HG03469 (cell line): ENCODE measurements at regions not wholly inside any gene's neighbourhood (a gene's known extent, or its start where the extent isn't known, plus 50 kb on each side); places are given as distances from the start of the nearest gene placed in this dataset.
"Not testable (repeated sequence)": the region's sequence is repeated elsewhere in the genome, so short reads cannot be mapped to it uniquely, and the experiment has no call there.

ENCODE experiments used
- ATAC-seq: cut with Tn5 transposase; IDR thresholded peaks from one replicate; pipeline ENCODE4 v1.9.1; 2021; ENCODE audit warnings: mild to moderate bottlenecking, moderate library complexity, moderate number of reproducible peaks; ENCODE audit not compliant: unreplicated experiment

- ATAC-seq, result no peak
Observed at GRCh38 chrY:21600170-21600569, 65.5 kb downstream of the RBMY1A1 start.

DNA sequence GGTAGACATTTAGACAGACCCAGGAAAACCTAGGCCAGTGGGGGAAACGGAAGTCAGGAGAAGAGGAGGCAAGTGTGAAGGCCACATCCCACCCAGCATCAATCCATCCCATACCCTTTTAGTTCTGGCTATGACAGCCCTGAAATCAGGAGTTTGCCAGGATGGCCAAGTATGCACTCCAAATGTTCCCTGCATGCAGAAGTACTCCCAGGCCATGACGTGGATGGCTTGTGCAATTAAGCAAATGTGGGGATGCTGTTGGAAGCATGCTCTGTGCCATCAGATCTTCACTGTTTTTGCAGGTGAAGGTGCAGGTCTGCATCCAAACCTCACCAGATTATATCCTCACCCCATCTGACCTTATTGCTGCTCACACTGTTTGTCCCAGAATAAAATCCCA lies 66.8 kb downstream of the RBMY1A1 start:
- ATAC-seq, result no peak

GRCh38 chrY:21602590-21602989 lies 67.9 kb downstream of the RBMY1A1 start:
- ATAC-seq, result peak; percentile 70

GRCh38 chrY:21636137-21636536 lies 101.5 kb downstream of the RBMY1A1 start:
- ATAC-seq, result no peak

GRCh38 chrY:21650496-21650895 lies 115.8 kb downstream of the RBMY1A1 start:
- no peak for ATAC-seq

- ATAC-seq, result not testable (repeated sequence)
Observed at GRCh38 chrY:21659057-21659456, 124.4 kb downstream of the RBMY1A1 start.

DNA sequence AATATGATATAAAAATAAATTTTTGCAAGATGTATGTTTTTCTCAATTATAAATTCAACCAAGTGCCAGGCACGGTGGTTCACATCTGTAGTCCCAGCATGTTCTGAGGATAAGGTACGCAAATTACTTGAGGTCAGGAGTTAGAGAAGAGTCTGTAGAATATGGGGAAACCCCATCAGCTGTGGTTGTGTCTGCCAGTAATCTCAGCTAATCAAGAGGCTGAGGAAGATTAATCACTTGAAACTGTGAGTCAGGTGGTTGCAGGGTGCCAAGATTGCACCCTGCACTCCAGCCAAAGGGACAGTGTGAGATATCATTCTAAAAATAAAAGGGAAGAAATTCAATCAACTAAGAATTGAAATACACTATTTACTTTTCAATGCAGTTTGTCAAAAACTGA lies 144.9 kb downstream of the RBMY1A1 start:
- ATAC-seq, result peak; percentile 80

DNA sequence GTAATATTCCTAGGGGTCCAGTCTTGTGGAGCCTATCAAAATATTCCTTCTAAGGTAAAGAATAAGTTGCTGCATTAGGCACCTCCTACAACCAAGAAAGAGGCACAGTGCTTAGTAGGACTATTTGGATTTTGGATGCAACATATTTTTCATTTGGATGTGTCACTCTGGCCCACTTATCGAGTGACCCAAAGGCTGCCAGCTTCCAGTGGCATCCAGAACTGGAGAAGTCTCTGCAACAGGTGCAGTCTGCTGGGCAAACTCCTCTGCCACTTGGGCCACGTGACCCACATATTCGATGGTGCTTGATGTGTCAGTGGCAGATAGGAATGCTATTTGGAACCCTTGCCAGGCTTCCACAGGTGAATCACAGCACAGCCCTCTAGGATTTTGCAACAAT lies 151.7 kb downstream of the RBMY1A1 start:
- not testable (repeated sequence) for ATAC-seq

GRCh38 chrY:21701951-21702350 lies 167.3 kb downstream of the RBMY1A1 start:
- ATAC-seq, result not testable (repeated sequence)

DNA sequence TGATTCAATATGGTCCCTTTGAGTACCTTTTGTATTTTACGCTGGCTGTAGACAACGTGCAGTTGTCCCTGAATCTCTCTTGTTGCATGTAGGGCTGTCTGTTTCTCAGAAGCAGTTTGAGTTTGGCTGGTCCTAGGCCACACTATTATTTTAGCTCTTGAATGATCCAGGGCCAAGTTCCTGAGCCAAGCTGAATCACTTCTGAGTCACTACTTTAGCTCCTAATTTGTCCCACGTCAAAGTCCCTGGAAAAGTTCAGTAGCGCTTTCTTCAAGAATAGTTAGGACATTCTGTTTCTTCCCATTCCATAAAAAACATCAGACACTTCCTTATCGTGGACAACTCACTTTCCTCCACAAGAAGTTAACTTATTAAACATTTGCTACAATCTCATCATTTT lies 168.2 kb downstream of the RBMY1A1 start:
- ATAC-seq, result not testable (repeated sequence)

DNA sequence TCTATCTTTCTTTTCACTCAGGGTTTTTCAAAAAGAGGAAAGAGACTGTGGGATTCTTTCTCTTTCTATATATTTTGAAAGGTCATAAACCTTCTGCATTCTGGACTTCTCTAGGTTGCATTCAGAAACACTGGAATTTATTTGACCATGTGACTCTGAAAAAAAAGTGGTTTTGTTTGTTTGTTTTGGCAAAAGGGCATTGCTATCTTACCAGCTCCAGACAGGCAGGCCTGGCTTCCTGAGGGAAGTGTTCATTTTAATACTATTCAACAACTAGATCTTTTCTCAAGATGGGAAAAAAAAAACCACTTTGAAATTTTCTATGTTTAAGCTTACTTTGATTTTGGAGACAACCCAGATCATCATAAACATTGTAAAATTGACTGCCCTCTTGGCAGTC lies 170.6 kb downstream of the RBMY1A1 start:
- ATAC-seq, result no peak

GRCh38 chrY:21706611-21707010 lies 171.9 kb downstream of the RBMY1A1 start:
- not testable (repeated sequence) for ATAC-seq

DNA sequence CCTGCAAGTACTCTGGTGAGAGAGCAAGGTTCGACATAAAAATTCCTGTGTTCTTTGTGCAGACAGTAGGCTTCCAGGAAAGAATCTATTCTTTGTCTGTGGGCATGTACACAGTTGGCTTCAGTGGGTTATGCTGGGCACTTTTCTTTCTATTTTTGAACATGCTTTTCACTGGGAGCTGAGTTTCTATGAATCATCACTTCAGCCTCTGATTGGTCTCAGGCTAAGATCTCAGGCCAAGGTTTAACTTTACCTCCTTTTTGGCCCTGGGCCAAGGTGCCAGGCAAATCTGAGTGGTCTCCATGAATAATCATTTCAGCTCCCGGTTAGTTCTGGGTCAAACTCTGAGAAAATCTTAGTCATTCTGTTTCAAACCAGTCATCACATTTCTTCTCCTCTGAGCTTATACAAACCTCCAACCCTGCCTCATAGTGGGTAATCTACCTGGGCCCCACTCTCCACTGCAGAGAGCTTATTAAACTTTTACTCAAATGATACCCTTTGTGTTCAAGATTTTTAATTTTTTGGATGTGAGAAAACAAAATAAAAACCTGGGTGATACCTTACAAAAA lies 158.8 kb downstream of the RBMY1D start:
- ATAC-seq, result not testable (repeated sequence)

- ATAC-seq, result not testable (repeated sequence)
Observed at GRCh38 chrY:21744998-21745397, 149.3 kb downstream of the RBMY1D start.

GRCh38 chrY:21760243-21760642 lies 134.1 kb downstream of the RBMY1D start:
- ATAC-seq, result not testable (repeated sequence)

DNA sequence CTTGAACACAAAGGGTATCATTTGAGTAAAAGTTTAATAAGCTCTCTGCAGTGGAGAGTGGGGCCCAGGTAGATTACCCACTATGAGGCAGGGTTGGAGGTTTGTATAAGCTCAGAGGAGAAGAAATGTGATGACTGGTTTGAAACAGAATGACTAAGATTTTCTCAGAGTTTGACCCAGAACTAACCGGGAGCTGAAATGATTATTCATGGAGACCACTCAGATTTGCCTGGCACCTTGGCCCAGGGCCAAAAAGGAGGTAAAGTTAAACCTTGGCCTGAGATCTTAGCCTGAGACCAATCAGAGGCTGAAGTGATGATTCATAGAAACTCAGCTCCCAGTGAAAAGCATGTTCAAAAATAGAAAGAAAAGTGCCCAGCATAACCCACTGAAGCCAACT lies 126.5 kb downstream of the RBMY1D start:
- ATAC-seq, result not testable (repeated sequence)

DNA sequence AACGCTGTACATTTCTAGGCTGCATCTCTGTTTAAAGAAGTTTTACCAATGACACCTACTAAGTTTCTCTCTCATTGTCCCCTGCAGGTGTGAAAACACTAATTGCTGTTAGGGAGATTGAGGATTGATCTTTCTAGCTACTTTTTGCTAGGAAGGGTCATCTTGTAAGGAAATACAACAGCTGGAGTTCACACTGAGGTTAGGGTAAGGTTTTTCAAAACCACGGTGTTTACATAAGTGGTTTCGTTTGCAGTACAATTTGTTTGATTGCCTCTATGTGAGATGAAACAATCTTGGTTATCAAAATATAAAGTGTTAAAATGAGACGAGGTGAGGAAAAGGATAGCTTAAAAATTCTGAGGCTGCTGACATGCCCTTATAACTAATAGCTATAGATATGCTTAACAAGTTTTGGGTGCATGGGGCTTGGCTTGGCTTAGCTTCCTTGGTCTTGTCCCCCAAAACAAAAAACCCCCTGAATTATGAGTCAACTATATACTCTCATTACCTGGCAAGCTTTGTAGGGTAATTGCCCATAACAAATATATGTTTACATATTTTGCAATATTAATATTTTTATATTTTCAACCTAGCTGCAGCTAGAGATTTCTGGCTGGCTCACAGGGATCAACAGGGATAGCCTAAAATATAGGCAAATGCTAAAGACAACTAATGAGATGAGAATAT lies 112.0 kb downstream of the RBMY1D start:
- ATAC-seq, result not testable (repeated sequence)

GRCh38 chrY:21813484-21814233 lies 80.7 kb downstream of the RBMY1D start:
- ATAC-seq, result no peak

- ATAC-seq, result no peak
Observed at GRCh38 chrY:21814491-21814890, 79.8 kb downstream of the RBMY1D start.

DNA sequence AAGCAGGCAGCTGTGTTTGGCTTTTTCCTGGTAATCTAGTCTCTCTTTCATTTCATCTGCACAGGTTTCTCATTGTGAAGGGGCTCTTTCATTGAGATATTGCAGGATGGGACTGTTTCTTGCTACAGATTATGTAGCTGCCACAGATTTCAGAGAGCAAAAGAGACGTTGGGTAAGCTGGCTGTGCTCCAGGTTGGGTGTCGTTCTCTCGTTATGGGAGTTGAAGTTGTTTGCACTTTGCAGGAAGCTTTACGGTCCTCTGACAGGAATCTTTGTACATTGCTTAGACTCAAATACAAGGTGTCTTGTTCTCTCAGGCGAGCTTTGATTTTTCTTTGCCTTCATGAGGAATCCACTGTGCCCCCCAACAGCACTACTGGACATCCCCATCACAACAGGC lies 72.4 kb downstream of the RBMY1D start:
- no peak for ATAC-seq

- ATAC-seq, result no peak
Observed at GRCh38 chrY:21827593-21827992, 66.7 kb downstream of the RBMY1D start.
